ENCODE measurements at regions not wholly inside any gene's neighbourhood (a gene's known extent, or its start where the extent isn't known, plus 50 kb on each side); places are given as distances from the start of the nearest gene placed in this dataset.

GRCh38 chr20:11051136-11051535 is 377.3 kb upstream of the JAG1 start:
- TF ChIP-seq RARB (CRISPR knock-in tag; IDR thresholded peaks at IDR 0.05) (no peak), PPARA (CRISPR knock-in tag; IDR thresholded peaks at IDR 0.05; ENCODE audit: borderline replicate concordance) (no peak), SNAI2 (CRISPR knock-in tag; IDR thresholded peaks at IDR 0.05) (no peak)
- no peak for ATAC-seq

GRCh38 chr20:11053310-11053709 is 379.5 kb upstream of the JAG1 start:
- no peak for ATAC-seq
- no peak for TF ChIP-seq PPARA (CRISPR knock-in tag; IDR thresholded peaks at IDR 0.05; ENCODE audit: borderline replicate concordance)
- TF ChIP-seq ARNTL (CRISPR knock-in tag; IDR thresholded peaks at IDR 0.05; ENCODE audit: borderline replicate concordance, low read depth) = no peak
- TF ChIP-seq ISL1 (CRISPR knock-in tag; IDR thresholded peaks at IDR 0.05) = no peak
- TF ChIP-seq ZFP30 (CRISPR knock-in tag; IDR thresholded peaks at IDR 0.05) = no peak
- TF ChIP-seq, protein P1, sequence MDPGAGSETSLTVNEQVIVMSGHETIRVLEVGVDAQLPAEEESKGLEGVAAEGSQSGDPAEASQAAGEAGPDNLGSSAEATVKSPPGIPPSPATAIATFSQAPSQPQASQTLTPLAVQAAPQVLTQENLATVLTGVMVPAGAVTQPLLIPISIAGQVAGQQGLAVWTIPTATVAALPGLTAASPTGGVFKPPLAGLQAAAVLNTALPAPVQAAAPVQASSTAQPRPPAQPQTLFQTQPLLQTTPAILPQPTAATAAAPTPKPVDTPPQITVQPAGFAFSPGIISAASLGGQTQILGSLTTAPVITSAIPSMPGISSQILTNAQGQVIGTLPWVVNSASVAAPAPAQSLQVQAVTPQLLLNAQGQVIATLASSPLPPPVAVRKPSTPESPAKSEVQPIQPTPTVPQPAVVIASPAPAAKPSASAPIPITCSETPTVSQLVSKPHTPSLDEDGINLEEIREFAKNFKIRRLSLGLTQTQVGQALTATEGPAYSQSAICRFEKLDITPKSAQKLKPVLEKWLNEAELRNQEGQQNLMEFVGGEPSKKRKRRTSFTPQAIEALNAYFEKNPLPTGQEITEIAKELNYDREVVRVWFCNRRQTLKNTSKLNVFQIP (CRISPR knock-in tag; IDR thresholded peaks at IDR 0.05; ENCODE audit: borderline replicate concordance, low read depth) = no peak
- TF ChIP-seq, protein P2, sequence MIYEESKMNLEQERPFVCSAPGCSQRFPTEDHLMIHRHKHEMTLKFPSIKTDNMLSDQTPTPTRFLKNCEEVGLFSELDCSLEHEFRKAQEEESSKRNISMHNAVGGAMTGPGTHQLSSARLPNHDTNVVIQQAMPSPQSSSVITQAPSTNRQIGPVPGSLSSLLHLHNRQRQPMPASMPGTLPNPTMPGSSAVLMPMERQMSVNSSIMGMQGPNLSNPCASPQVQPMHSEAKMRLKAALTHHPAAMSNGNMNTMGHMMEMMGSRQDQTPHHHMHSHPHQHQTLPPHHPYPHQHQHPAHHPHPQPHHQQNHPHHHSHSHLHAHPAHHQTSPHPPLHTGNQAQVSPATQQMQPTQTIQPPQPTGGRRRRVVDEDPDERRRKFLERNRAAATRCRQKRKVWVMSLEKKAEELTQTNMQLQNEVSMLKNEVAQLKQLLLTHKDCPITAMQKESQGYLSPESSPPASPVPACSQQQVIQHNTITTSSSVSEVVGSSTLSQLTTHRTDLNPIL (CRISPR knock-in tag; IDR thresholded peaks at IDR 0.05; ENCODE audit: low read depth) = no peak
- no peak for TF ChIP-seq ZNF8 (CRISPR knock-in tag; IDR thresholded peaks at IDR 0.05)
- no peak for TF ChIP-seq GLIS3 (CRISPR knock-in tag; IDR thresholded peaks at IDR 0.05)

DNA sequence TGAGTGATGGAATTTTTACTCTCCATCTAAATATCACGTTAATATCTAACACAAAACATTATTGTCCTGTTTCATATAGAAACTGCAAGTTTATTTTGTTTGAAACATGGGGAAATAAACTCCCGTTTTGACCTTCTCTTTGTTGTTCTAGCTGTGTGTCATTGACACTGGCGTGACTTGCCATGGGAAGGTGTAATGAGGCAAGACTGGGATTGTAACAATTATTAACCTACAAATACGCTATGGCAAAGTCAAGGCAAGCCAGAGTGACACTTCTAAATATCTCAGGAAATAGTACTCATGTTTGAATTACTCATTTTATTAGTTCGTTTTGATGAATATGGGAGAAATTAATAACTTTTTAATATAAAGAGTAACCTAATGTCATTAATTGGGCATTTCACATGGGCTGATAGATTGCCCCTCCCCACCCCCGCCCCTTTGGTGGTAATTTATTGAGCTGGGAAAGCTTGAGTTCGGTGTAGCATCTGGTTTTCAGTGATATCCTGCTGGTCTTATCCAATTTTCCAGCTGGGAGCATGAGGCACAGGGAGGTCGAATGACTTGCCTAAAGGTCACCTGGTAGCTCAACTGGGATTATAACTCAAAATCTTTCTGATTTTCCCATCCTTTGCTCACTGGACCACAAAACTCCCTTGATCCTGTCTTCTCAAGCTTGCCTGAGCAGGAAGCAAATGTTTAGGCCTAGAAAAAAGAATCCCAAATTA is 380.6 kb upstream of the JAG1 start:
- no peak for ATAC-seq
- no peak for TF ChIP-seq ZNF565 (CRISPR knock-in tag; conservative IDR thresholded peaks at IDR 0.05; ENCODE audit: low read depth)
- TF ChIP-seq, protein P3, sequence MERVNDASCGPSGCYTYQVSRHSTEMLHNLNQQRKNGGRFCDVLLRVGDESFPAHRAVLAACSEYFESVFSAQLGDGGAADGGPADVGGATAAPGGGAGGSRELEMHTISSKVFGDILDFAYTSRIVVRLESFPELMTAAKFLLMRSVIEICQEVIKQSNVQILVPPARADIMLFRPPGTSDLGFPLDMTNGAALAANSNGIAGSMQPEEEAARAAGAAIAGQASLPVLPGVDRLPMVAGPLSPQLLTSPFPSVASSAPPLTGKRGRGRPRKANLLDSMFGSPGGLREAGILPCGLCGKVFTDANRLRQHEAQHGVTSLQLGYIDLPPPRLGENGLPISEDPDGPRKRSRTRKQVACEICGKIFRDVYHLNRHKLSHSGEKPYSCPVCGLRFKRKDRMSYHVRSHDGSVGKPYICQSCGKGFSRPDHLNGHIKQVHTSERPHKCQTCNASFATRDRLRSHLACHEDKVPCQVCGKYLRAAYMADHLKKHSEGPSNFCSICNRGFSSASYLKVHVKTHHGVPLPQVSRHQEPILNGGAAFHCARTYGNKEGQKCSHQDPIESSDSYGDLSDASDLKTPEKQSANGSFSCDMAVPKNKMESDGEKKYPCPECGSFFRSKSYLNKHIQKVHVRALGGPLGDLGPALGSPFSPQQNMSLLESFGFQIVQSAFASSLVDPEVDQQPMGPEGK (CRISPR knock-in tag; IDR thresholded peaks at IDR 0.05; ENCODE audit: borderline replicate concordance) = no peak
- TF ChIP-seq OSR1 (CRISPR knock-in tag; IDR thresholded peaks at IDR 0.05) = no peak
- no peak for TF ChIP-seq ZFP30 (CRISPR knock-in tag; IDR thresholded peaks at IDR 0.05)
- TF ChIP-seq BACH2 (CRISPR knock-in tag; IDR thresholded peaks at IDR 0.05; ENCODE audit: borderline replicate concordance) = no peak
- no peak for TF ChIP-seq RARB (CRISPR knock-in tag; IDR thresholded peaks at IDR 0.05)
- no peak for TF ChIP-seq ISL1 (CRISPR knock-in tag; IDR thresholded peaks at IDR 0.05)
- TF ChIP-seq, protein P2 (CRISPR knock-in tag; IDR thresholded peaks at IDR 0.05; ENCODE audit: low read depth) = no peak
- no peak for TF ChIP-seq TSHZ2 (CRISPR knock-in tag; IDR thresholded peaks at IDR 0.05)
- TF ChIP-seq TOX (CRISPR knock-in tag; IDR thresholded peaks at IDR 0.05; ENCODE audit: borderline replicate concordance) = no peak
- TF ChIP-seq TCF4 (CRISPR knock-in tag; IDR thresholded peaks at IDR 0.05; ENCODE audit: borderline replicate concordance) = no peak
- no peak for TF ChIP-seq GLIS3 (CRISPR knock-in tag; IDR thresholded peaks at IDR 0.05)
- no peak for TF ChIP-seq ZFP3 (CRISPR knock-in tag; IDR thresholded peaks at IDR 0.05)
- TF ChIP-seq ZNF70 (CRISPR knock-in tag; IDR thresholded peaks at IDR 0.05) = no peak
- TF ChIP-seq ESRRG (CRISPR knock-in tag; IDR thresholded peaks at IDR 0.05) = no peak
- TF ChIP-seq CSRNP3 (CRISPR knock-in tag; IDR thresholded peaks at IDR 0.05) = no peak
- no peak for TF ChIP-seq ZNF8 (CRISPR knock-in tag; IDR thresholded peaks at IDR 0.05)
